NCI-H187 (cell line): ENCODE measurements at regions not wholly inside any gene's neighbourhood (a gene's known extent, or its start where the extent isn't known, plus 50 kb on each side); places are given as distances from the start of the nearest gene placed in this dataset.
"Not testable (repeated sequence)": the region's sequence is repeated elsewhere in the genome, so short reads cannot be mapped to it uniquely, and the experiment has no call there.

Experiments
- DNase-seq, 2 experiments: peaks; one replicate each; lab custom pipeline; 2025; lab: John Stamatoyannopoulos, UW

DNA sequence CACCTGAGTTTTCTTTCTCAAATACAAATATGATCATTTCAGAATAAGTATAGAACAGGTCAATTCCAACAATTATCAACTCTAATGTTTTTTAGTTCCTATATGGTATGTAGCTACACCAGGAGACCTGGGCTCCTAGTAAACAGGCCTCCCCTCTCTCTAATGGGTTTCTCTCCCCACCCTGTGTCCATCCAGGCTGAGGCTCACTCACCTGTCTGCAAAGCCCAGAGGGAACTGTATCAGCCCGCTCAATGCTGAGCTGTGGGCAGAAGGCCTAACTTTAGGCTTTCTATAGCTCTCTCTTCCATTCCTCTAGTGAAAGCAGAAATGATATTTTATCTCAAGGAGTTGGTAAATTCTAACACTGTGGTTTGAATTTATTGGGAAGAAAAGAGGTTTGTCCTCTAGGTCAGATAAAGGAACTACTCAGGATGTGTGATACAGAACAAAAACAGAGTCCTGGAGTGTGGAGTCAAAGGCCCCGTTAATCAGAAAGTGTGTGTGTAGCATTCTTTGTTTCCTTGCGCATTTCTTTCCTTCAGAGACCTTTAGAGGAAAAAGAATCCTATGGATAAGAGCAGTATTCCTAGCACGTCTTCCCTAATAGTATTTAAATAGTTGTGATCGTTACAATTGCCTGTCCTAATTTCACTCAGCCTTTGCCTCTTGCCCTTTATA lies 408.9 kb downstream of the PYDC2 start:
- no peak for DNase-seq

DNA sequence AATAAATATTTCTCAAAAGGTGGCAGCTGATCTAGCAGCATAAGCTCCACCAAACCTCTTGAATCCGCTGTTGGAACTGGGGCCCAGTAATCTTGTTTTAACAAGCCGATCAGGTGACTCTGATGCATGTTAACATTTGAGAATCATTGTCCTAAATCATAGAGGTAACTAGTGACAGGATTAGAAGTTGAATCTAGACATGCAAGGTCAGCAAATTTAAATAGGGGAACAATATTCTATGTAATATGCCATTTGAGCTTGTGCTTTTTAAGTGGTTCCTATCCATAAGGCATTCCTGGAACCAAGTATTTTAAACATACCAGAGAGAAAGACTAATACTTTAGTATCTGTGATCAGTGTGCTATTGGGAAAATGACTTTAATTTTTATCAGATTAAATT lies 412.8 kb downstream of the PYDC2 start:
- DNase-seq: no peak

DNA sequence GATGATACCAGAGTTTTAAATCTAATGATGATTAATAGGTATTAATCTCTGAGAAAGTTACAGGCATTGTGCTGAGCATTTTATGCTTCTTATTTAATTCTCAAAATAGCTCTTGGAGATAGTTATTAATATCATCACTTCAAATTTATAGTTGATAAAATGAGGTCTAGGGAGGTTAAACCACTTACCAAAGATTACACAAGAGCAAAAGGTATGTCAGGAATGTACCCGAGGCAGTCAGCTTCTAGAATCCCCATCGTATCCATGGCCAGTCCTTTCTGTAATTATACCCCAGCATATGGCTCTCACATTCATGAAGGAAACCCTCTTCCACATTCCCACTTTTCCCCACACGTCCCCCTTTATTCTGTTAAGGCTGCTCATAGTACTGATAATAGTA lies 421.3 kb downstream of the PYDC2 start:
- DNase-seq: no peak

DNA sequence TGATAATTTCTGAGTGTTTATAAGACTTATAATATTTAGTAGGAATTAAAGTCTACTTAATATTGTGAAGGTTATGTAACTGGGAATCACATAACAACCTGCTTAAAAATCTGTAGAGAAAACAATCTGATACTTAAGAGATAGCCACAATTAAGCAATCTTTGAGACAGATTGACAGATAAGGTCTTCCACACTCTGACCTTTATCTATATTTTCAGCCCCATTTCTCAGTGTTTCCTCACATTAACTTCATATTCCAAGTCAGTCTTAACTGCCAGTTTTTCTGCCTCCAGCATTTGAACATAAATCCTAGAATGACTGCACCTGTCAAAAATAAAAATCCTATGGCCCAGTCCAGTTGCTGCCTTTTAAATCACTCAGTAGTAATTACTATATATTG lies 423.2 kb downstream of the PYDC2 start:
- DNase-seq: no peak

DNA sequence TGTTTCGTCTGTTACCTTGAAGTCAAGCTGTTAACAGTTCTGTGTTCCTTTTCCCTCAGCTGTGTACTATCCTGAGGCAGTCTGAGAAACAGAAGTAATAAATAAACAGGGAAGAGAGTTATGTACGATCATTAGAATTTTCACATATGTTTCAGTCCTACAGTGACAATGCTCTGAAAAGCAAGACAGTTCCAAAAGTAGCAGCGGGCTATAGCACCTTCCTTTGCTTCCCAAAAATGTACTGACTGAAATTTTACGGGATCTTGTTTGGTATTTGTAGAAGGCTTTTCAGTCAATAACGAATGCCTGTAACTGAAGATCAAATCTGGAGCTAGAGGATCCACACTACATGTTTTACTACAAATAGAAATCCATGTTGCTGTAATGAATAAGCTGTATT lies 428.1 kb downstream of the PYDC2 start:
- no peak for DNase-seq

DNA sequence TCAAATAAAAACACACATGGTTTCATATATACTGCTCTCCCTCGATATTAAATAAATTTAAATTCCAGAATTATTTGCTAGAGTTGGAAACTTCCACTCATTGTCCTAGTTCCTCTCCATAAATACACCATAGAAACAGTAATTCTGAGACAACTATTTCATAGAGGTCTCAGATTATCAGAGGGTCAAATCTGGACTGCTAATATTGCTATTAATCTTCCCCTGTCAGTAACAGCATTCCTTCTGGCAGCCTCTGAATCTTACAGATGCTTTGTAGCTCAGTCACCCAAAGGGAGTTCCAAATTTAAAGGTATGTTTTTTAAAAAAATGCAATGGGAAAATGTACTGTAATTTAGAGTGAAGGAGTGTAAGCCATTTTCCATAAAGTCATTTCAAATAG lies 428.8 kb downstream of the PYDC2 start:
- no peak for DNase-seq

DNA sequence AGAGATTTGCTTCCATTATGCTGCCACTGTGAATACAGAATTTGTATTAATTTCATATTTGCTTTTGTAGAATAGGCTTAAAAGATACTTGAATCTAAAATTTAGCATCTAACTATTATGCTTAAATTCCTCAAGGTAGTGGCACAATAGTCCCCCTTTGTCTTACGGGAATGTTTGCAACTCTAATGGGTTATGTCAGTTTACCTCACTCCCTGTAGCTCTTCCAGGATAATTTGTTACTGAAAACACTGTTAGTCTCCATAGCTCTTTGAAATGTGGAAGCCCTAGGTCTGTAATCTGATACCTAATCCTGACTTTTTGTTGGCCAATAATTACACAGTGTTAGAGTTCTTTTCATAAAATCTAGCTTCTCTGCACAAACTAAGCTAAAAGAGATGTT lies 433.4 kb downstream of the PYDC2 start:
- no peak for DNase-seq

DNA sequence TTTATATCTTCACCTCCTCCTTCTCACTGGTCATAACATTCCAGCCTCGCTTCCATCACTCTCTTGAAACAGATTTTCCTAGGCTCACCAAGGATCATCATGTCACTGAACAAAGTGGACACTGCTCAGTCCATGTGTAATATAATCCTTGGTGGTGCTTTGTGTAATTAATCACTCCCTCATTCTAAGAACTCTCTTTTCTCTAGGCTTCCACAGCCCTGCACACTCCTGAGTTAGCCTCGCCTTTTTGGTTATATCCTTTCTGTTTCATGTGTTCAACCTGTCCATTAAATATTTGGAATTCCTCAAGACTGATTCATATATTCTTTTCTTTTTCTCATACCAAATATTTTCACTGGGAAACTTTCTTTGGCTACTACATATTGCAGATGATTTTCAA lies 440.8 kb downstream of the PYDC2 start:
- DNase-seq: no peak

DNA sequence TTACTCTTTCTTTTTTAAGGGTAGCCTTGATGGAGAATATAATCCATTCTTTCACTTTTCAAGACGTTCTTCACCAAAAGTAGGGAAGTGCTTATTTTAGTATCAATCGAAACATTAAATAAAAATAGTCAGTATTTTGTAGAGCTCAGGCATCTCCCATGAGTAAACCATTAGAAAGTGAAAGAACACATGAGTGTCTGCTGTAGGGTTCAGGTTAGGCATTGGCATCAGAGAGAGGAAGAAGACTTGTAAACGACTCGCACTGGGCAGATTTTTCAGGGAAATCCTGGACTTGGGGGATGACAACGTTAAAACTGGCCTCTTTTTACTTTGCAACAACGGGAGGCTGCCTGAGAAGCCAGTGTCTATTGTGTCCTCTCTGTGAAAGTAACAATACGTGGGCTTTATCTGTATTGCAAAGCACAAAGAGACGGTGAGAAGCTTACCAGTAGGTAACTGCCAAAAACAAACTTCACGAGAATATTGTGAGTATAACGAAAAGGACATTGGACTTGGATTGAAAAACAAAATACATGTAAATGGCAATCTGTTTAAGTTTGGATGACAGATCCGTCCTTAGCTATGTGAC lies 451.7 kb downstream of the PYDC2 start:
- no peak for DNase-seq

DNA sequence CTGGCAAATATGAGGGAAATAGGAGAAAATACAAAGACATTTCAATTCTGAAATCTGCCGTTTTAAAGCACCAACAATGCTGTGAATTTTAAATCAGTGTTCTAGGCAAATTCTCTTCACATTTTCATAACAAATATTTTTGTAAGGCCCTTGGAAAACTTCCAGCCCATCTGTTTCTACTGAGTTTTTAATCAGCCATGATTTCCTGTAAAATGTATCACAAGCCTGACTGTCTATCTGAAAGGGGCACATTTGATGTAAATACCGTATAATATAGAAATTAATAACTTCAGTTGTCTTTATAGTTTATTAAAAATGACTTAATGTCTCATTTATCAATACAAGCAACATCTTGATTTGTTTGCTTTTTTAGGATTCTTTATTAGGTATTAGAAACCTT lies 454.7 kb downstream of the PYDC2 start:
- no peak for DNase-seq

DNA sequence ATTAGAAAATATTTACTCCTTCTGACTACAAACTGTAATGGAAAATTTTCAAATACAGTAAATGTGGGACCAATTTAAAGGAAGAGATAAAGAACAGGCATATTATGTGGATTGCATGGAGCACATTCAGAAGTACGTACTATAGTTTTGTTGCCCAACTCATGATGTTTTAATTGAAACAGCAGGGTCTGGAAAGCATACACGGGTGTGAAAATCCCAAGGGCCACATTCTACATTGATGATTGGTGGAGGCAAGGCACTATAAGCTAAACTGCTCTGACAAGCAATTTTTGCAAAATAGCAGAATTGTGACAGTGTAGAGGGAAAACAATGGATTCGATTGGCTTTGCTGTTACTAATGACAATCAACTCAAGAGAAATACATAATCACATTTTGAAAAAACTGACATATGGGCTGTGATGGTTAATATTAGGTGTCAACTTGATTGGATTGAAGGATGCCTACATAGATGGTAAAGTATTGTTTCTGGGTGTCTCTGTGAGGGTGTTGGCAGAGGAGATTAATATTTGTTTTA lies 458.6 kb downstream of the PYDC2 start:
- DNase-seq: no peak

DNA sequence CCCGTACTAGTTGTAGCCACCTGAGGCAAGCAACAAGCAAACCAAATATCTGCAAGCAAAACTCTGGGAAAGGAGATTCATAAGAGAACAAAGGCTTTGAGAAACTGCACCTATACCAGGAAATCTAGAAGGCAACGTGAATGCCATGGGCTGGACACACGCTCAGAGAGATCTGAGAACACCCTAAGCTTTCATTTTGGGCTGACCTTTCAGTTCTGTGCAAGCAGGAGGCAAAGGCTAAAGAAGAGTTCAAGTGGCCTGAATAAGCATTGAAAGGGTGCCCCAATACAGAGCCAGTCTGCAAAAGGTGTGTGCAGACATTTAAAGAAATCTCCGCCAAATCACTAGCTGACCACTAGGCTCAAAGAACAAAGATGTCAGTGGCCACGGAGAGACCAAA lies 461.6 kb downstream of the PYDC2 start:
- DNase-seq: no peak

DNA sequence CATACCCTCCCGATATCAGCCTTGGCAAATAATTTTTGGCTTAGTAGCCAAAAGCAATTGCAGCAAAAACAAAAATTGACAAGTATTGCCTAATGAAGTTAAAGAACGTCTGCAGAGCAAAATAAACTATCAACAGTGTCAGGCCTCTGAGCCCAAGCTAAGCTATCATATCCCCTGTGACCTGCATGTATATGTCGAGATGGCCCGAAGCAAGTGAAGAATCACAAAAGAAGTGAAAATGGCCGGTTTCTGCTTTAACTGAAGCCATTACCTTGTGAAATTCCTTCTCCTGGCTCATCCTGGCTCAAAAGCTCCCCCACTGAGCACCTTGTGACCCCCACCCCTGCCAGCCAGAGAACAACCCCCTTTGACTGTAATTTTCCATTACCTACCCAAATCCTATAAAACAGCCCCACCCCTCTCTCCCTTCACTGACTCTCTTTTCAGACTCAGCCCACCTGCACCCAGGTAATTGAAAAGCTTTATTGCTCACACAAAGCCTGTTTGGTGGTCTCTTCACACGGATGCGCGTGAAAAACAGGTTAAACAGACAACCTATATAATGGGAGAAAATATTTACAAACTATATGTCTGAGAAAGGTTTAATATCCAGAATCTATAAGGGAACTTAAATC lies 466.3 kb downstream of the PYDC2 start:
- DNase-seq: not testable (repeated sequence)

DNA sequence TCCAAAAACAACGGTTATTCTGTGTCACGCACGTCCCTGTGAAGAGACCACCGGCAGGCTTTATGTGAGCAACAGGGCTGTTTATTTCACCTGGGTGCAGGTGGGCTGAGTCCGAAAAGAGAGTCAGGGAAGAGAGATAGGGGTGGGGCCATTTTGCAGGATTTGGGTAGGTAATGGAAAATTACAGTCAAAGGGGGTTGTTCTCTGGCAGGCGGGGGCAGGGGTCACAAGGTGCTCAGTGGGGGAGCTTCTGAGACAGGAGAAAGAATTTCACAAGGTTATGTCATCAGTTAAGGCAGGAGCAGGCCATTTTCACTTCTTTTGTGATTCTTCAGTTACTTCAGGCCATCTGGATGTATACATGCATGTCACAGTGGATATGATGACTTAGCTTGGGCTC lies 467.0 kb downstream of the PYDC2 start:
- not testable (repeated sequence) for DNase-seq

DNA sequence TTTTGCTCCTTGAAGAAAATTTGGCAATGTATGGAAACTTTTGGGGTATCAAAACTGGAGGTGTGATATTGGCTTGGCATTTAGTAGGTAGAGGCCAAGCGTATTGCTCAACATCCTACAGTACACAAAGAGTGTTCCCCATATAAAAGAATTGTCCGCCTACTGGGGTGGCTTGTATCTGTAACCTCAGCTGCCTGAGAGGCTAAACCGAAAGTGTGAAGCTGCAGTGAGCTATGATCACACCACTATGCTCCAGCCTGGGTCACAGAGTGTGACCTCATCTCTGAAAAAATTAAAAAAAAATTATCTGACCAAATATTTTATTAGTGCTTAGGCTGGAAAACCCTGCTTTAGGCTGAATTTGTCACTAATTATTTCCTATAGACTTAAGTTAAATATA lies 483.9 kb downstream of the PYDC2 start:
- no peak for DNase-seq

DNA sequence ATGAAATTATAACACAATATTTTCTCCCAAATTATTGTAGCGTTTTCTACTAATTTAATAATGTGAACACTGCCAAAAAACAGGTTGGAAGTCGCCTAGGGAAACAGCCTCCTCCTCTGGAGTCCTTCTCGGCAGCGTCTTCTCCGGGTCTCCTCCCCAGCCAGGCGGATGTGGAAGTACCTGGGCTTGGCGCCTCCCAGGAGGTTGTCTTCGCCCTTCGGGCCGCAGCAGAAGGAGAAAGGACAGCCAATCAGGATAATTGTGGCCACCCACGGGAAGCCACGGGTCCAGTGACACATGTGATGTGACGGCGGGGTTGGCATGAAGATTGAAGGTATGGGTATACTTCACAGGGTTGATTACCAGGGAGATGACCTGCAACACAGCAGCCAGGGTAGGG lies 491.2 kb downstream of the PYDC2 start:
- DNase-seq: no peak

DNA sequence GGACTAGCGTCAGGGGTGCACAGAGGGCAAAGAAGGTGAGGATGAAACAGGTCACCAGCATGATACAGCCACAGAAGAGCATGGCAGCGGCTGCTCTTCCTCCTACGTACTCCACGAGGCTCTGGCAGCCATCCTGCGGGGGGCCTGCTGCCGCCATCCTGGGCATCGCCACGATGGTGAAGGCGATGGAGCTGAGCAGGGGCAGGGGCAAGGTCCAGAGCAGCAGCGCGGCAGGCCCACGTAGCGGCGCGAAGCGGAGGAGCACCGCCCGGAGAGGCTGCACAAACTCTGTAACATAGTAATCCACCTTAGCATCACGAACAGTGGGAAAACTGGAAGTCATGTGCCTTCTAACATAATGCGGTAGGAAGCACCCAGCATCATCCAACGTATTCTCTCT lies 491.6 kb downstream of the PYDC2 start:
- no peak for DNase-seq

DNA sequence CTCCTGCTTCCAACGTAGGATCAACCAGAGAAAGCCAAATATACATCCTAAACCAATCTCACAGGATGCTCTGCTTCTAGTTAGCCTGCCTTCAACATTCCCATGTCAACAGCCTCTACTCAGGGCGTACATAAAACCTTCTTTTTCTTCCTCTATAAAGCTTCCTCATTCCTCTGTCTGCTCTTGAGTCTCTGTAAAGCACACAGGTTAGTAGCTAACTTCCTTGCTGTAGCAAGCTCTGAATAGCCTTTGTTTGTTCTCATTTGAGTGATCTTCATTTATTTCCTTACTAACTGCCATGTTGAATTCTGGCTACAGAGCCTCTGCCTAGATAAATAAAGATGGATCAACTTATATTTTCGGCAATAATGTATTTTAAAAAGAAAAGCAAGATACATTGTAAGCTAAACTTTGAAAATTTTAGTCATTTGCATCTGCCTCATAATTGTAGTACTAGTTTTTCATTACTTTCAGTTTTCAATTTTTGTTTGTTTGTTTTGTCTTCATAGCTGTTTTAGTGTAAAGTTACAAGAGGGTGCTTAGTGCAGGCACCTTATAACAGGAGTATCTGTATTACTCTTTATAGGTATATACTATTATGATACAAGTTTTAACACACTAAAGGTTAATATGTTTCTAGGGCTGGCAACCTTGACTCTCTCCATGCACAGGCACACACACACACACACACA lies 498.2 kb downstream of the PYDC2 start:
- no peak for DNase-seq

DNA sequence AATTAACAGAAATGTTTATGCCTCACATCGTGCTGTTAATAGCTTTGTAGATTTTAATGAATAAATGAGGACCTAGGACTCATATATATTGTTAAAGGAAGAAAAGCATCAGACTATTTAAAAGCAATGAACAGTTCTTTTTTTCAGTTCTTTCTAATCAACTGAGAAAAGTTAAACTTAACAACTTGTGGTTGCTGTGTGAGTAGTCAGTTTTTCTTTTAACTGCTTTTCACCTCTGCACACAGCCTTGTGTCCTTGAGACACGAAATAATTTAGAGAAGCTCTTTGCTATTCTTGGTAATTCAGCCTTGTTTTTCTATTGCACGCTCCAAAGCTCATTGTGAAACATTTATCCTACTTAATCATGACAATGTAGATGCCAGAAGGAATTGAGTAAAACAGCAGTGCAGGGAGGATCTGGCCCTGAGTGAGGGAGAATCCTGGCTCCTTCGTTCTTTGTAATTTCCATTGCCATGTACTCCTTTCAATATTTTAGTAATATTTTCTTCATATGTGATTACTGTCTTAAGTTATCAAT lies 499.0 kb downstream of the PYDC2 start:
- no peak for DNase-seq

DNA sequence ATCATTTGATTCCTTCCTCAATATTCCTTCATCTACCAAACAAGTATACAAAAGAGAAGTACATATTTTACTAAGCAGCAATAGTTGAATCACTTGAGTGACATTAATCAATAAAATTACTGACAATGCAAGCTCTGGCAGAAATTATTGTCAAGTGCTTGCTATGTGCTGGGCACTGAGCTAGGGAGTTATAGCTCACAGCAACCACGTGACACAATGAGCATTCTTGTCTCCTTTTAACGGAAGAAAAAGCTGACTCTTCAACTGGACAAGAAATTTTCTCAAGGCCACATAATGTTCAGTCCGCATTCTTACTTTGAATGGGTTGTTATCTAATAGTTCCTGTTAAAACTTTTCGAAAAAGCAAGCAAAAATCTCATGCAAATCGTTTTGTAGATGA lies 500.1 kb downstream of the PYDC2 start:
- DNase-seq: no peak

DNA sequence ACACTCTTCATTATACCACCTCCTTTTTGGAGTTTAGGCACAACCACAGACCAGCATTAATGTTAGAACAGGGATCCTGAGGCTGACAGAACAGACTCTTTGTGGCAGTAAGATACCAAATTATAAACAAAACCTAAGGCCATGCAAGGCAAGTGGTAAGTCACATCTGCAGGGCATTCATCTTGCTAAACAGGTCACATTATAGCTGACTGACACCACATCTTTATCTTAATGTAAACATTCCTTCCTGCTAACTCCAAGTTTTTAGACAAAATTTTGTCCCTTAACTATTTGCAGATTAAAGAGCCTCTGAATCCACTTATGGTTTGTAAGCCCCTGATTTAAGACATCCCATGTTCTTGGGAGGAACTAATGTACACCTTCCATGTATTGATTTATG lies 500.6 kb downstream of the PYDC2 start:
- no peak for DNase-seq

DNA sequence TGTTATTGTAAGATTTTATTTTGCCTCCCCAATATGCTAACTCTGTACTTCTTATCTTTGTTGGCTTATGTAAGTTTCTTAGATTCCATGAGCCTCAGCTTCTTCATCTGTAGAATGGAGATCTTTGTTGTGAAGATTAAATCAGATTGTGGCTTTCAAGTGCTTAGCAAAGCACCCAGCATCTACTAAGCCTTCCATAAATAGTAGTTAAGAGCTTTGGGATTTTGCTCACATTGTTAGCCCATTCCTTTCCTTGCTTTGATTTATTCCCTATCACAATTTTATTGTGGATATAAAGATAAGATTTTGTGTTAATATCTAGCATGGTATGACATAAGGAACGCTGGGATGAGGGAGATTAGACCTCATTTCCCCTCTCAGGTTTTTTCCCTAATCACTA lies 501.4 kb downstream of the PYDC2 start:
- DNase-seq: no peak

DNA sequence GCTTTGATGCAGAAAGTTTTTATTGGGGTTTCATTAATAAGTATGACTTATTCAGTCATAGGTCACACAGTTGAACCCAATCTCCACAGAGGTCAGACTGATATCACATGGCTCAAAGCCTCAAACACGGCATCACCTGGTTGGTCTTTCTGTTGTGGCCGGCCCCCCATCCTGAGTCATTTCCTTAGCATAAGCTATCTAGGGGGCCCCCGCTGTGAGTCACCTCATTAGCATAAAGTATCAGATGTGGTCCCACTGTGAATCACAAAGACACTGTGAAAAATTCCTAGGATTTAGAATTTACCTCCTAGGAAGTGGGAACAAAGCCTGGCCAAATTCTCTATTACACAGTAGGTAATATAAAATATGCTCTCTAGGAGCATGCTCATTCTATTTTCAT lies 502.2 kb downstream of the PYDC2 start:
- no peak for DNase-seq
